HepG2 (cell line): ENCODE measurements at regions not wholly inside any gene's neighbourhood (a gene's known extent, or its start where the extent isn't known, plus 50 kb on each side); places are given as distances from the start of the nearest gene placed in this dataset.

Source experiments
- IKZF4 ChIP-seq: sonication (generic); formaldehyde crosslinking; IDR thresholded peaks from 2 replicates; pipeline ENCODE4 v1.5.1; 2020; ENCODE audit warnings: borderline replicate concordance, mild to moderate bottlenecking, low read depth, missing genetic modification reagents; ENCODE audit errors: not compliant biosample characterization
- TF ChIP-seq, protein P1 (sequence below): sonication (generic); formaldehyde crosslinking; conservative IDR thresholded peaks from 2 replicates; pipeline ENCODE4 v1.4.0; 2020; ENCODE audit warnings: missing genetic modification reagents

GRCh38 chr4:135164601-135165000 is 963.0 kb upstream of the PABPC4L start:
- TF ChIP-seq, protein P1, sequence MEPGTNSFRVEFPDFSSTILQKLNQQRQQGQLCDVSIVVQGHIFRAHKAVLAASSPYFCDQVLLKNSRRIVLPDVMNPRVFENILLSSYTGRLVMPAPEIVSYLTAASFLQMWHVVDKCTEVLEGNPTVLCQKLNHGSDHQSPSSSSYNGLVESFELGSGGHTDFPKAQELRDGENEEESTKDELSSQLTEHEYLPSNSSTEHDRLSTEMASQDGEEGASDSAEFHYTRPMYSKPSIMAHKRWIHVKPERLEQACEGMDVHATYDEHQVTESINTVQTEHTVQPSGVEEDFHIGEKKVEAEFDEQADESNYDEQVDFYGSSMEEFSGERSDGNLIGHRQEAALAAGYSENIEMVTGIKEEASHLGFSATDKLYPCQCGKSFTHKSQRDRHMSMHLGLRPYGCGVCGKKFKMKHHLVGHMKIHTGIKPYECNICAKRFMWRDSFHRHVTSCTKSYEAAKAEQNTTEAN (CRISPR knock-in tag): no peak
- no peak for TF ChIP-seq IKZF4 (CRISPR knock-in tag)
